ENCODE measurements at regions not wholly inside any gene's neighbourhood (a gene's known extent, or its start where the extent isn't known, plus 50 kb on each side); places are given as distances from the start of the nearest gene placed in this dataset.
"Not testable (repeated sequence)": the region's sequence is repeated elsewhere in the genome, so short reads cannot be mapped to it uniquely, and the experiment has no call there.

DNA sequence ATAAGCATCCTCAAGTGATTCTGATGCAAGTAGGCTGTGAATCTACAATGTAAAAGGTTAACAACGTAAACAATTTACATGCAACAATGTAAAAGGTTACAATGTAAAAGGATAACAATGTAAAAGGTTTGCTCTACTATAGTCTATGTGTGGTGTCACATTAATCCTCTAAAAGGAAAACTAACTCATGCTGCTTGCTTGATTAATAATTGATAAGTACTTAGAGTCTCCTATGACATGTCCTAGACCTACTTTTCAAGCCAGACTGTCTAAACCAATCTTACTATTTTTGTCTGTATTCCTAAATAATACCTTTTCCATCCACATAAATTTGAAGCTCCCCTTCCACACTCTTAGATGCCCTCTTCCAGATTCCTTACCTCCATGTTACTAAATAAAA is 606.8 kb downstream of the LTN1 start:
- H3K27me3 ChIP-seq (ENCODE audit: insufficient read depth, low read length): no peaks in the 10 kb centered on the region
- H2AFZ ChIP-seq (ENCODE audit: low read length): no peak overlapping the region
- H3K4me2 ChIP-seq (ENCODE audit: insufficient read depth, low read length): no peak overlapping the region
- no peaks in the 10 kb centered on the region for H4K20me1 ChIP-seq (ENCODE audit: insufficient read depth, low read length)
- H3K79me2 ChIP-seq (ENCODE audit: insufficient read depth, low read length): no peaks in the 10 kb centered on the region
- no peak overlapping the region for H3K27ac ChIP-seq (ENCODE audit: low read depth, low read length)
- TF ChIP-seq, protein P1, sequence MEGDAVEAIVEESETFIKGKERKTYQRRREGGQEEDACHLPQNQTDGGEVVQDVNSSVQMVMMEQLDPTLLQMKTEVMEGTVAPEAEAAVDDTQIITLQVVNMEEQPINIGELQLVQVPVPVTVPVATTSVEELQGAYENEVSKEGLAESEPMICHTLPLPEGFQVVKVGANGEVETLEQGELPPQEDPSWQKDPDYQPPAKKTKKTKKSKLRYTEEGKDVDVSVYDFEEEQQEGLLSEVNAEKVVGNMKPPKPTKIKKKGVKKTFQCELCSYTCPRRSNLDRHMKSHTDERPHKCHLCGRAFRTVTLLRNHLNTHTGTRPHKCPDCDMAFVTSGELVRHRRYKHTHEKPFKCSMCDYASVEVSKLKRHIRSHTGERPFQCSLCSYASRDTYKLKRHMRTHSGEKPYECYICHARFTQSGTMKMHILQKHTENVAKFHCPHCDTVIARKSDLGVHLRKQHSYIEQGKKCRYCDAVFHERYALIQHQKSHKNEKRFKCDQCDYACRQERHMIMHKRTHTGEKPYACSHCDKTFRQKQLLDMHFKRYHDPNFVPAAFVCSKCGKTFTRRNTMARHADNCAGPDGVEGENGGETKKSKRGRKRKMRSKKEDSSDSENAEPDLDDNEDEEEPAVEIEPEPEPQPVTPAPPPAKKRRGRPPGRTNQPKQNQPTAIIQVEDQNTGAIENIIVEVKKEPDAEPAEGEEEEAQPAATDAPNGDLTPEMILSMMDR (IDR thresholded peaks at IDR 0.05; ENCODE audit: extremely low read depth, low read depth, low read length): no peak
- H3K4me3 ChIP-seq (ENCODE audit: insufficient read depth, low read length): no peak overlapping the region
- H3K36me3 ChIP-seq (ENCODE audit: insufficient read depth, low read length): no peaks in the 10 kb centered on the region
- H3K4me1 ChIP-seq (ENCODE audit: insufficient read depth, low read length): no peaks in the 10 kb centered on the region
- DNase-seq (ENCODE audit: insufficient read length, low spot score, missing footprints): no peak
- H3K9me3 ChIP-seq (ENCODE audit: low read depth, low read length): no peaks in the 10 kb centered on the region

GRCh38 chr21:28381000-28381745 is 611.5 kb downstream of the LTN1 start:
- not testable (repeated sequence) for H4K20me1 ChIP-seq (ENCODE audit: insufficient read depth, low read length); H3K9me3 ChIP-seq (ENCODE audit: low read depth, low read length); H3K79me2 ChIP-seq (ENCODE audit: insufficient read depth, low read length); H3K27me3 ChIP-seq (ENCODE audit: insufficient read depth, low read length); H3K4me2 ChIP-seq (ENCODE audit: insufficient read depth, low read length); H3K4me1 ChIP-seq (ENCODE audit: insufficient read depth, low read length); DNase-seq (ENCODE audit: insufficient read length, low spot score, missing footprints); H3K27ac ChIP-seq (ENCODE audit: low read depth, low read length); H3K36me3 ChIP-seq (ENCODE audit: insufficient read depth, low read length); H3K4me3 ChIP-seq (ENCODE audit: insufficient read depth, low read length)
- H2AFZ ChIP-seq (ENCODE audit: low read length): peak overlapping the region; percentile 30

- no peak overlapping the region for H2AFZ ChIP-seq (ENCODE audit: low read length)
- no peaks in the 10 kb centered on the region for H3K9me3 ChIP-seq (ENCODE audit: low read depth, low read length)
- peaks cover 10% of the 10 kb centered on the region for H3K4me1 ChIP-seq (ENCODE audit: insufficient read depth, low read length)
- no peaks in the 10 kb centered on the region for H4K20me1 ChIP-seq (ENCODE audit: insufficient read depth, low read length)
- DNase-seq (ENCODE audit: insufficient read length, low spot score, missing footprints): no peak
- H3K36me3 ChIP-seq (ENCODE audit: insufficient read depth, low read length): no peaks in the 10 kb centered on the region
- TF ChIP-seq, protein P1 (IDR thresholded peaks at IDR 0.05; ENCODE audit: extremely low read depth, low read depth, low read length): no peak
- no peak overlapping the region for H3K4me2 ChIP-seq (ENCODE audit: insufficient read depth, low read length)
- no peaks in the 10 kb centered on the region for H3K27me3 ChIP-seq (ENCODE audit: insufficient read depth, low read length)
- H3K79me2 ChIP-seq (ENCODE audit: insufficient read depth, low read length): no peaks in the 10 kb centered on the region
- no peak overlapping the region for H3K4me3 ChIP-seq (ENCODE audit: insufficient read depth, low read length)
- H3K27ac ChIP-seq (ENCODE audit: low read depth, low read length): no peak overlapping the region
Observed at GRCh38 chr21:28380241-28380640, 612.4 kb downstream of the LTN1 start.

- no peaks in the 10 kb centered on the region for H3K79me2 ChIP-seq (ENCODE audit: insufficient read depth, low read length)
- no peak overlapping the region for H3K4me2 ChIP-seq (ENCODE audit: insufficient read depth, low read length)
- H3K36me3 ChIP-seq (ENCODE audit: insufficient read depth, low read length): no peaks in the 10 kb centered on the region
- H2AFZ ChIP-seq (ENCODE audit: low read length): no peak overlapping the region
- no peak overlapping the region for H3K4me3 ChIP-seq (ENCODE audit: insufficient read depth, low read length)
- H3K9me3 ChIP-seq (ENCODE audit: low read depth, low read length): no peaks in the 10 kb centered on the region
- H3K4me1 ChIP-seq (ENCODE audit: insufficient read depth, low read length): peaks cover 13% of the 10 kb centered on the region
- H4K20me1 ChIP-seq (ENCODE audit: insufficient read depth, low read length): no peaks in the 10 kb centered on the region
- H3K27ac ChIP-seq (ENCODE audit: low read depth, low read length): no peak overlapping the region
- DNase-seq (ENCODE audit: insufficient read length, low spot score, missing footprints): no peak
- TF ChIP-seq, protein P1 (IDR thresholded peaks at IDR 0.05; ENCODE audit: extremely low read depth, low read depth, low read length): no peak
- H3K27me3 ChIP-seq (ENCODE audit: insufficient read depth, low read length): no peaks in the 10 kb centered on the region
Observed at GRCh38 chr21:28378026-28378425, 614.7 kb downstream of the LTN1 start.

Data from osteoblast (primary cell).